GM19238 (cell line): ENCODE measurements at regions not wholly inside any gene's neighbourhood (a gene's known extent, or its start where the extent isn't known, plus 50 kb on each side); places are given as distances from the start of the nearest gene placed in this dataset.

ENCODE experiments used
- DNase-seq: peaks from one replicate; pipeline ENCODE4 v3.0.0; 2011; ENCODE audit warnings: low spot score; ENCODE audit not compliant: insufficient read length

- DNase-seq = no peak
These were observed 333.9 kb downstream of the METTL15 start for GRCh38 chr11:28442131-28442530.

GRCh38 chr11:28439403-28439802 is 331.2 kb downstream of the METTL15 start:
- DNase-seq = no peak

DNA sequence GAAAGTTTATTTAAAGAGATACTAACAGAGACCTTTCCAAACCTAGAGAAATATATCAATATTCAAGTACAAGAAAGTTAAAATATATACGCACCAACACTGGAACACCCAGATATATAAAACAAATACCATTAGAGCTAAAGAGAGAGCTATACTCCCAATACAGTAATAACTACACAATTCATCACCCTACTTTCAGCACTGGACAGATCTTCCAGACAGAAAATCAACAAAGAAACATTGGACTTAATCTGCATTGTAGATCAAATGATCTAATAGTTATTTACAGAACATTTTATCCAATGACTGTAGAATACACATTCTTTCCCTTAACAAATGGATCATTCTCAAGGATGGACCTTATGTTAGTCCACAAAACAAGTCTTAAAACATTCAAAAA is 311.9 kb downstream of the METTL15 start:
- no peak for DNase-seq

DNA sequence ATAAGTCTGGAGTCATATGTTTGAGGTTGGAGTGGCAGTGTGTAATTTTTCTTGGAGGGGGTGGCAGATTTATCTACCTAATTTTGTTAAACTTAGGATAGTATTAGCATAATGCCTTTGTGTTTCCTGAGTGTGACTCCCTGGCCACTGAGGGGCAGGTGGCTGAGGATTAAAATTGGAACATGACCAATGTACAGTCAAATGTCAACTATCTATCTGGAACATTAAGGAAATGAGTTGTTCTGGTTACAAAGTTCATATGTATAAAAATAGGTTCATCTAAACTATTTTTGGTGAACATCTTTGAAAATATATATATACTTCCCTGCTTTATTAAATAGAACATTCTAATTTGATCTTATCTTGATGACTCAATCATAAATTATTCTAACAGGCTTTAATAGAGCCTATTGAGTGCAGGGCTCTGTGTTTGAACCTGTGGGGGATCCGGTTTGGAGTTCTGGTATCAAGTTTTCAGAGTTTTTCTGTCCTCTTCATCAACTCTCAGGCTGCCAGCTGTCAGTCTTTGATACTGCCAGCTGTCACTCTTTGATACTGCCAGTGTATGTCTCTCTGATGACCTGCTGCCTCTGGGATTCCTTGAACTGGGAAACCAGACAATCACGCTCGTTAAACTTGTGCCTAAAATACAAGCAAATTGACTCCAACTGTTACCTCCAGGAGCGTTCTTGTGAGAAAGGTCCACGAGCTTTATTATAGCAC is 309.6 kb downstream of the METTL15 start:
- DNase-seq = no peak

DNA sequence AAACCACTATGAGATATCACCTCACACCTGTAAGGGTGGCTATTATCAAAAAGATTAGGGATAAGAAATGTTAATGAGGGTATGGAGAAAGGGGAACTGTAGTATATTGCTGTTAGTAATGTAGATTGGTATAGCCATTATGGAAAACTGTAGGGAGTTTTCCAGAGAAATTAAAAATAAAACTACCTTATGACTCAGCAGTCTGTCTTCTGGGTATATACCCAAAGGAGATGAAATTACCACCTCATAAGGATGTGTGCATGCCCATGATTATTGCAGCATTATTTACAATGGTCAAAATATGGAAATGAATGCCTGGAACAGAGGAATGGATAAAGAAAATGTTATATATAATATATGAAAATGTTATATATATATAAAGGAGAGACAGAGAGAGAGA is 303.8 kb downstream of the METTL15 start:
- no peak for DNase-seq

GRCh38 chr11:28401446-28401845 is 293.3 kb downstream of the METTL15 start:
- DNase-seq = no peak

GRCh38 chr11:28400331-28401100 is 292.3 kb downstream of the METTL15 start:
- DNase-seq = no peak

- no peak for DNase-seq
These were observed 285.2 kb downstream of the METTL15 start for GRCh38 chr11:28393348-28393747.

DNA sequence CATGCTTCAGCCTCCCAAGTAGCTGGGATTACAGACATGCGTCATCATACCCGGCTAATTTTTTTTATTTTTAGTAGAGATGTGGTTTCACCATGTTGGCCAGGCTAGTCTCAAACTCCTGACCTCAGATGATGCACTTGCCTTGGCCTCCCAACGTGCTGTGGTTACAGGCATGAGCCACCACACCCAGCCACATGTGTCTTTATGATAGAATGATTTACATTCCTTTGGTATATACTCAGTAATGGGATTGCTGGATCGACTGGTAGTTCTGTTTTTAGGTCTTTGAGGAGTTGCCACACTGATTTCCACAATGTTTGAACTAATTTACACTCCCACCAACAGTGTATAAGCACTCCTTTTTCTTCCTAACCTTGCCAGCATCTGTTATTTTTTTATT is 276.2 kb downstream of the METTL15 start:
- DNase-seq = no peak

GRCh38 chr11:28383456-28383855 is 275.3 kb downstream of the METTL15 start:
- no peak for DNase-seq
